GM23338 (cell line): ENCODE measurements at regions not wholly inside any gene's neighbourhood (a gene's known extent, or its start where the extent isn't known, plus 50 kb on each side); places are given as distances from the start of the nearest gene placed in this dataset.

ENCODE experiments used
- ATAC-seq: fragments of 200-7000 bp; cut with Tn5 transposase; 3 replicates; pipeline ENCODE4 v1.9.1; 2020
- DNase-seq: peaks from one replicate; pipeline ENCODE4 v3.0.0-alpha.2; 2015; ENCODE audit warnings: low spot score
- H2AFZ ChIP-seq: fragments of 200-600 bp; sonication (generic); 2 replicates; pipeline ENCODE4 v1.8.0; 2016; ENCODE audit warnings: antibody characterized with exemption, mild to moderate bottlenecking, moderate library complexity
- H3F3A ChIP-seq: fragments of 200-600 bp; sonication (generic); replicated peaks from 2 replicates; pipeline ENCODE4 v1.8.0; 2017; ENCODE audit warnings: antibody characterized with exemption, mixed run types, low read depth
- H3K27ac ChIP-seq: fragments of 200-600 bp; sonication (generic); 2 replicates; pipeline ENCODE4 v1.6.1; 2016; ENCODE audit warnings: low read depth
- H3K27me3 ChIP-seq: fragments of 200-600 bp; sonication (generic); 2 replicates; pipeline ENCODE4 v1.8.0; 2016; ENCODE audit warnings: mild to moderate bottlenecking, mixed run types, moderate library complexity; ENCODE audit not compliant: insufficient read depth
- H3K36me3 ChIP-seq: fragments of 200-600 bp; sonication (generic); 2 replicates; pipeline ENCODE4 v1.8.0; 2016; ENCODE audit warnings: mild to moderate bottlenecking; ENCODE audit not compliant: insufficient read depth
- H3K4me1 ChIP-seq: fragments of 200-600 bp; sonication (generic); 2 replicates; pipeline ENCODE4 v1.8.0; 2016; ENCODE audit warnings: mild to moderate bottlenecking, moderate library complexity; ENCODE audit not compliant: insufficient read depth
- H3K4me2 ChIP-seq: fragments of 200-600 bp; sonication (generic); 2 replicates; pipeline ENCODE4 v1.7.1; 2017; ENCODE audit warnings: mixed run types
- H3K4me3 ChIP-seq: fragments of 200-600 bp; sonication (generic); 2 replicates; pipeline ENCODE4 v1.6.1; 2016; ENCODE audit warnings: mixed run types
- H3K79me2 ChIP-seq: fragments of 200-600 bp; sonication (generic); replicated peaks from 2 replicates; pipeline ENCODE4 v1.8.0; 2017; ENCODE audit warnings: mild to moderate bottlenecking; ENCODE audit not compliant: insufficient read depth
- H3K9me2 ChIP-seq: fragments of 200-600 bp; sonication (generic); 2 replicates; pipeline ENCODE4 v1.8.0; 2017; ENCODE audit not compliant: insufficient read depth
- H4K20me1 ChIP-seq: fragments of 200-600 bp; sonication (generic); replicated peaks from 2 replicates; pipeline ENCODE4 v1.8.0; 2017; ENCODE audit warnings: mild to moderate bottlenecking; ENCODE audit not compliant: insufficient read depth
- H3K27ac Mint-ChIP-seq: 2 replicates; pipeline ENCODE4 v1.8.0; 2020; ENCODE audit warnings: inconsistent platforms, mild to moderate bottlenecking, moderate library complexity, mixed read lengths
- H3K27me3 Mint-ChIP-seq: 3 replicates; pipeline ENCODE4 v1.8.0; 2022; ENCODE audit warnings: low read depth, mild to moderate bottlenecking, moderate library complexity, mixed read lengths, inconsistent platforms; ENCODE audit not compliant: insufficient read depth, poor library complexity
- H3K36me3 Mint-ChIP-seq: 3 replicates; pipeline ENCODE4 v1.8.0; 2021; ENCODE audit warnings: low read depth, mild to moderate bottlenecking, inconsistent platforms, moderate library complexity, mixed read lengths
- H3K4me1 Mint-ChIP-seq: 3 replicates; pipeline ENCODE4 v1.8.0; 2020; ENCODE audit warnings: mild to moderate bottlenecking, inconsistent platforms, mixed read lengths
- H3K4me3 Mint-ChIP-seq: 3 replicates; pipeline ENCODE4 v1.8.0; 2021; ENCODE audit warnings: moderate library complexity, mild to moderate bottlenecking, inconsistent platforms, mixed read lengths
- H3K9me3 Mint-ChIP-seq: 3 replicates; pipeline ENCODE4 v1.8.0; 2020; ENCODE audit warnings: moderate library complexity, mild to moderate bottlenecking, inconsistent platforms, mixed read lengths
- CREB1 ChIP-seq: fragments of 250-450 bp; sonication (Bioruptor Pico); IDR thresholded peaks from 2 replicates; pipeline ENCODE4 v1.5.0; 2020; ENCODE audit warnings: low read depth, mild to moderate bottlenecking, moderate library complexity
- CTCF ChIP-seq, 2 experiments: fragments of 200-600 bp in 1 of 2; sonication (generic) in 1 of 2; conservative IDR thresholded peaks; 2 replicates each; pipeline versions ENCODE4 v1.5.1 to v1.6.1; 2016 to 2017; ENCODE audit warnings: antibody characterized with exemption in 2 of 2, low read depth in 2 of 2, mild to moderate bottlenecking in 2 of 2, moderate library complexity in 1 of 2
- ETS1 ChIP-seq: IDR thresholded peaks from 2 replicates; pipeline ENCODE4 v1.6.1; 2016; ENCODE audit warnings: antibody characterized with exemption
- EZH2 ChIP-seq: fragments of 200-600 bp; sonication (generic); IDR thresholded peaks from one replicate; pipeline ENCODE4 v1.8.0; 2017; ENCODE audit warnings: antibody characterized with exemption, mild to moderate bottlenecking, low read depth; ENCODE audit not compliant: unreplicated experiment
- EZH2phosphoT487 ChIP-seq: fragments of 200-600 bp; sonication (generic); IDR thresholded peaks from one replicate; pipeline ENCODE4 v1.8.1; 2018; ENCODE audit warnings: antibody characterized with exemption; ENCODE audit not compliant: unreplicated experiment
- JUNB ChIP-seq: IDR thresholded peaks from one replicate; pipeline ENCODE4 v1.6.1; 2016; ENCODE audit warnings: antibody characterized with exemption; ENCODE audit not compliant: unreplicated experiment
- NANOG ChIP-seq: IDR thresholded peaks from 2 replicates; pipeline ENCODE4 v1.6.1; 2016; ENCODE audit warnings: antibody characterized with exemption, borderline replicate concordance
- POLR2AphosphoS5 ChIP-seq: IDR thresholded peaks from 2 replicates; pipeline ENCODE4 v1.6.1; 2016; ENCODE audit warnings: antibody characterized with exemption, low read depth
- REST ChIP-seq: IDR thresholded peaks from one replicate; pipeline ENCODE4 v1.6.1; 2018; ENCODE audit warnings: antibody characterized with exemption; ENCODE audit not compliant: unreplicated experiment
- STAT1 ChIP-seq: IDR thresholded peaks from one replicate; pipeline ENCODE4 v1.6.1; 2016; ENCODE audit warnings: antibody characterized with exemption; ENCODE audit not compliant: unreplicated experiment
- ZNF114 ChIP-seq: fragments of 250-450 bp; sonication (Bioruptor Pico); IDR thresholded peaks from 2 replicates; pipeline ENCODE4 v1.5.0; 2020; ENCODE audit warnings: mild to moderate bottlenecking, moderate library complexity
- ZNF331 ChIP-seq: fragments of 250-450 bp; sonication (Bioruptor Pico); IDR thresholded peaks from 2 replicates; pipeline ENCODE4 v1.5.0; 2020; ENCODE audit warnings: low read depth, mild to moderate bottlenecking, moderate library complexity
- ZNF462 ChIP-seq: fragments of 250-450 bp; sonication (Bioruptor Pico); IDR thresholded peaks from 2 replicates; pipeline ENCODE4 v1.5.0; 2020; ENCODE audit warnings: mild to moderate bottlenecking, moderate library complexity

GRCh38 chr15:96514607-96515285 lies 184.2 kb downstream of the NR2F2 start:
- Mint-ChIP-seq H3K36me3 (no peaks in the 10 kb centered on the region), H3K27ac (no peak overlapping the region), H3K4me1 (no peaks in the 10 kb centered on the region), H3K9me3 (no peaks in the 10 kb centered on the region), H3K27me3 (peaks cover 2% of the 10 kb centered on the region), H3K4me3 (no peak overlapping the region)
- no peak overlapping the region for H3K4me3 ChIP-seq
- H3K79me2 ChIP-seq, result no peaks in the 10 kb centered on the region
- no peak overlapping the region for H3K4me2 ChIP-seq
- H3K36me3 ChIP-seq, result no peaks in the 10 kb centered on the region
- DNase-seq (no peak), ATAC-seq (no peak)
- H3K9me2 ChIP-seq, result 0 out of 2 replicates have a peak, but pooled peaks cover 7% of the 10 kb centered on the region
- no peaks in the 10 kb centered on the region for H3K4me1 ChIP-seq
- H4K20me1 ChIP-seq, result no peaks in the 10 kb centered on the region
- TF ChIP-seq EZH2 (no peak), REST (no peak), ETS1 (no peak), ZNF331 (CRISPR knock-in tag) (no peak), POLR2AphosphoS5 (no peak), CTCF (conservative IDR thresholded peaks at IDR 0.05; ENCODE audit: low read depth in 2 of 2) (no peak), NANOG (no peak), ZNF462 (no peak), JUNB (no peak), EZH2phosphoT487 (no peak), STAT1 (no peak), CREB1 (CRISPR knock-in tag) (no peak), ZNF114 (CRISPR knock-in tag) (no peak)
- no peaks in the 10 kb centered on the region for H3K27me3 ChIP-seq
- no peak overlapping the region for H3K27ac ChIP-seq
- H2AFZ ChIP-seq, result no peak overlapping the region
- no peaks in the 10 kb centered on the region for H3F3A ChIP-seq
